ENCODE measurements at regions not wholly inside any gene's neighbourhood (a gene's known extent, or its start where the extent isn't known, plus 50 kb on each side); places are given as distances from the start of the nearest gene placed in this dataset.
"Not testable (repeated sequence)": the region's sequence is repeated elsewhere in the genome, so short reads cannot be mapped to it uniquely, and the experiment has no call there.

- DNase-seq (ENCODE audit: low spot score); H3K9me3 ChIP-seq (ENCODE audit: low read length); H2AFZ ChIP-seq (ENCODE audit: low read length); H4K20me1 ChIP-seq (ENCODE audit: insufficient read depth, low read length); H3K27ac ChIP-seq (ENCODE audit: extremely low read length, insufficient read depth, low read length); POLR2A ChIA-PET; H3K27me3 ChIP-seq (ENCODE audit: control insufficient read depth in 1 of 2, insufficient read depth in 2 of 2, low read length in 2 of 2); CTCF ChIA-PET (ENCODE audit: low intra/inter-chr PET ratio, low total read pairs); H3K79me2 ChIP-seq (ENCODE audit: insufficient read depth, low read length); FAIRE-seq; H3K36me3 ChIP-seq (replicated peaks in 1 of 2; ENCODE audit: control insufficient read depth in 1 of 2, insufficient read depth in 2 of 2, low read length in 2 of 2); in situ Hi-C loops (cut with HindIII; ENCODE audit: extremely low pct_ligation_motif_present, low pct_unique_long_range_greater_than_20kb); H3K4me1 ChIP-seq (ENCODE audit: insufficient read depth, low read length); intact Hi-C loops (cut with micrococcal nuclease; ENCODE audit: unreplicated experiment); H3K9ac ChIP-seq (ENCODE audit: insufficient read depth, low read depth, low read length); BruUV-seq (replicated peaks): not testable (repeated sequence)
- H3K4me2 ChIP-seq (ENCODE audit: low read depth, low read length): peak overlapping the region; percentile 60
- under 1% methylated on average over 4 of the region's 74 CpGs for WGBS (ENCODE audit: low lambda C conversion rate)
- ATAC-seq: peak; percentile 93
- 0 out of 2 replicates have a peak, but pooled peaks have one; percentile 18 for TF ChIP-seq ZNF687 (CRISPR knock-in tag; IDR thresholded peaks at IDR 0.05)
- TF ChIP-seq ZFY (CRISPR knock-in tag; IDR thresholded peaks at IDR 0.05): 0 out of 2 replicates have a peak, but pooled peaks have one; percentile 23
- peak; percentile 28; the same call in 1 of the 2 replicates for TF ChIP-seq GABPB1 (CRISPR knock-in tag; IDR thresholded peaks at IDR 0.05)
- 0 out of 2 replicates have a peak, but pooled peaks have one; percentile 22 for TF ChIP-seq ZNF563 (CRISPR knock-in tag; IDR thresholded peaks at IDR 0.05)
- TF ChIP-seq REST (IDR thresholded peaks at IDR 0.05; ENCODE audit: borderline replicate concordance in 1 of 2, low read depth in 1 of 2, low read length in 2 of 2): peak in 1 of 2 experiments; percentile 44; a peak in 1 of 4 replicates
- TF ChIP-seq ZNF460 (CRISPR knock-in tag; IDR thresholded peaks at IDR 0.05; ENCODE audit: borderline replicate concordance): peak; percentile 90
- peak overlapping the region; percentile 10 to 50 (median 24); a peak in 4 of 6 replicates for H3K4me3 ChIP-seq (replicated peaks in 1 of 3; ENCODE audit: insufficient read depth in 1 of 3, low read depth in 2 of 3, low read length in 3 of 3)
Observed at GRCh38 chr16:29081829-29082639, 97.2 kb downstream of the LAT start.

- peak; percentile 83 for ATAC-seq
- H3K4me2 ChIP-seq (ENCODE audit: low read depth, low read length); in situ Hi-C loops (cut with HindIII; ENCODE audit: extremely low pct_ligation_motif_present, low pct_unique_long_range_greater_than_20kb); H4K20me1 ChIP-seq (ENCODE audit: insufficient read depth, low read length); H3K9me3 ChIP-seq (ENCODE audit: low read length); H3K9ac ChIP-seq (ENCODE audit: insufficient read depth, low read depth, low read length); DNase-seq (ENCODE audit: low spot score); H3K27me3 ChIP-seq (ENCODE audit: control insufficient read depth in 1 of 2, insufficient read depth in 2 of 2, low read length in 2 of 2); intact Hi-C loops (cut with micrococcal nuclease; ENCODE audit: unreplicated experiment); FAIRE-seq; CTCF ChIA-PET (ENCODE audit: low intra/inter-chr PET ratio, low total read pairs); BruUV-seq (replicated peaks); H2AFZ ChIP-seq (ENCODE audit: low read length); H3K27ac ChIP-seq (ENCODE audit: extremely low read length, insufficient read depth, low read length); H3K79me2 ChIP-seq (ENCODE audit: insufficient read depth, low read length); H3K4me3 ChIP-seq (replicated peaks in 1 of 3; ENCODE audit: insufficient read depth in 1 of 3, low read depth in 2 of 3, low read length in 3 of 3); POLR2A ChIA-PET; H3K36me3 ChIP-seq (replicated peaks in 1 of 2; ENCODE audit: control insufficient read depth in 1 of 2, insufficient read depth in 2 of 2, low read length in 2 of 2): not testable (repeated sequence)
- WGBS (ENCODE audit: low lambda C conversion rate): 71% methylated on average over 38 of the region's 38 CpGs
- peaks cover 12% of the 10 kb centered on the region for H3K4me1 ChIP-seq (ENCODE audit: insufficient read depth, low read length)
Observed at GRCh38 chr16:29074554-29075402, 89.9 kb downstream of the LAT start.

Measured in HepG2 (cell line).